HUES64 (cell line): ENCODE measurements at regions not wholly inside any gene's neighbourhood (a gene's known extent, or its start where the extent isn't known, plus 50 kb on each side); places are given as distances from the start of the nearest gene placed in this dataset.

Experiments
- H3K27ac ChIP-seq: 2 replicates; pipeline ENCODE4 v1.7.0; 2013; ENCODE audit warnings: low read depth, low read length, inconsistent platforms
- H3K27me3 ChIP-seq: 2 replicates; pipeline ENCODE4 v1.6.1; 2013; ENCODE audit warnings: mild to moderate bottlenecking, low read length; ENCODE audit not compliant: insufficient read depth
- H3K36me3 ChIP-seq: 2 replicates; pipeline ENCODE4 v1.6.1; 2013; ENCODE audit warnings: mild to moderate bottlenecking, low read length; ENCODE audit not compliant: insufficient read depth
- H3K4me1 ChIP-seq: 2 replicates; pipeline ENCODE4 v1.6.1; 2013; ENCODE audit warnings: mild to moderate bottlenecking, low read length, moderate library complexity; ENCODE audit not compliant: insufficient read depth
- H3K4me3 ChIP-seq: 2 replicates; pipeline ENCODE4 v1.5.1; 2013; ENCODE audit warnings: mild to moderate bottlenecking, low read length, moderate library complexity
- H3K9ac ChIP-seq: 2 replicates; pipeline ENCODE4 v1.6.1; 2013; ENCODE audit warnings: mild to moderate bottlenecking, low read depth, low read length
- H3K9me3 ChIP-seq: 2 replicates; pipeline ENCODE4 v1.6.1; 2013; ENCODE audit warnings: low read depth, low read length; ENCODE audit not compliant: insufficient read depth
- WGBS: fragments of 150-250, 120-280 bp; methylation state at CpG from one replicate; pipeline ENCODE4 v1.1.7; 2013; ENCODE audit warnings: missing lambda C conversion rate; 5-methylcytosine and 5-hydroxymethylcytosine counted together

- H3K27ac ChIP-seq = no peak overlapping the region
Observed at GRCh38 chr12:132390287-132391076, 61.1 kb upstream of the GALNT9 start.

GRCh38 chr12:132389526-132390286 is 60.3 kb upstream of the GALNT9 start:
- Histone ChIP-seq H3K27ac (no peak overlapping the region), H3K27me3 (peaks cover 55% of the 10 kb centered on the region), H3K9ac (no peak overlapping the region), H3K4me3 (no peak overlapping the region), H3K9me3 (peaks cover 40% of the 10 kb centered on the region), H3K36me3 (no peaks in the 10 kb centered on the region), H3K4me1 (no peaks in the 10 kb centered on the region)
- WGBS = 85% methylated on average over 20 of the region's 21 CpGs

More at GRCh38 chr12:132390287-132391076, 61.1 kb upstream of the GALNT9 start:
- H3K9me3 ChIP-seq = peaks cover 43% of the 10 kb centered on the region
- H3K36me3 ChIP-seq = no peaks in the 10 kb centered on the region
- no peak overlapping the region for H3K4me3 ChIP-seq
- H3K9ac ChIP-seq = no peak overlapping the region
- 85% methylated on average over 22 of the region's 23 CpGs for WGBS
- H3K27me3 ChIP-seq = peaks cover 47% of the 10 kb centered on the region
- H3K4me1 ChIP-seq = no peaks in the 10 kb centered on the region

- H3K9me3 ChIP-seq = peaks cover 34% of the 10 kb centered on the region
- H3K4me3 ChIP-seq = no peak overlapping the region
- H3K36me3 ChIP-seq = no peaks in the 10 kb centered on the region
- no peak overlapping the region for H3K27ac ChIP-seq
- no peaks in the 10 kb centered on the region for H3K4me1 ChIP-seq
- 84% methylated on average over 16 of the region's 16 CpGs for WGBS
- H3K27me3 ChIP-seq = peaks cover 56% of the 10 kb centered on the region
- no peak overlapping the region for H3K9ac ChIP-seq
Observed at GRCh38 chr12:132389026-132389425, 59.6 kb upstream of the GALNT9 start.

- no peaks in the 10 kb centered on the region for H3K36me3 ChIP-seq
- no peak overlapping the region for H3K4me3 ChIP-seq
- 70% methylated on average over 13 of the region's 13 CpGs for WGBS
- no peak overlapping the region for H3K27ac ChIP-seq
- H3K9ac ChIP-seq = no peak overlapping the region
- peaks cover 57% of the 10 kb centered on the region for H3K27me3 ChIP-seq
- H3K9me3 ChIP-seq = peaks cover 29% of the 10 kb centered on the region
- H3K4me1 ChIP-seq = no peaks in the 10 kb centered on the region
Observed at GRCh38 chr12:132388379-132389015, 59.1 kb upstream of the GALNT9 start.

GRCh38 chr12:132386926-132387497 is 57.6 kb upstream of the GALNT9 start:
- no peak overlapping the region for H3K9ac ChIP-seq
- H3K4me1 ChIP-seq = no peaks in the 10 kb centered on the region
- WGBS = 87% methylated on average over 30 of the region's 30 CpGs
- H3K27me3 ChIP-seq = peaks cover 65% of the 10 kb centered on the region
- no peak overlapping the region for H3K27ac ChIP-seq
- H3K9me3 ChIP-seq = peaks cover 23% of the 10 kb centered on the region
- H3K36me3 ChIP-seq = no peaks in the 10 kb centered on the region
- H3K4me3 ChIP-seq = no peak overlapping the region

- no peak overlapping the region for H3K4me3 ChIP-seq
- H3K9ac ChIP-seq = no peak overlapping the region
- H3K36me3 ChIP-seq = no peaks in the 10 kb centered on the region
- 91% methylated on average over 36 of the region's 36 CpGs for WGBS
- no peaks in the 10 kb centered on the region for H3K4me1 ChIP-seq
- H3K9me3 ChIP-seq = peaks cover 24% of the 10 kb centered on the region
- no peak overlapping the region for H3K27ac ChIP-seq
- peaks cover 71% of the 10 kb centered on the region for H3K27me3 ChIP-seq
Observed at GRCh38 chr12:132385923-132386751, 56.7 kb upstream of the GALNT9 start.

- WGBS = 80% methylated on average over 25 of the region's 25 CpGs
- peaks cover 78% of the 10 kb centered on the region for H3K27me3 ChIP-seq
Observed at GRCh38 chr12:132384916-132385774, 55.8 kb upstream of the GALNT9 start.

GRCh38 chr12:132380641-132381040 is 51.3 kb upstream of the GALNT9 start:
- no peaks in the 10 kb centered on the region for H3K36me3 ChIP-seq
- WGBS = 39% methylated on average over 3 of the region's 3 CpGs
- H3K9me3 ChIP-seq = peaks cover 31% of the 10 kb centered on the region
- H3K9ac ChIP-seq = no peak overlapping the region
- H3K27ac ChIP-seq = no peak overlapping the region
- H3K4me3 ChIP-seq = no peak overlapping the region
- peaks cover 67% of the 10 kb centered on the region for H3K27me3 ChIP-seq
- no peaks in the 10 kb centered on the region for H3K4me1 ChIP-seq

More at GRCh38 chr12:132384916-132385774, 55.8 kb upstream of the GALNT9 start:
- Histone ChIP-seq H3K9me3 (peaks cover 24% of the 10 kb centered on the region), H3K4me1 (no peaks in the 10 kb centered on the region), H3K36me3 (no peaks in the 10 kb centered on the region), H3K9ac (no peak overlapping the region), H3K4me3 (no peak overlapping the region), H3K27ac (no peak overlapping the region)

GRCh38 chr12:132379996-132380395 is 50.6 kb upstream of the GALNT9 start:
- Histone ChIP-seq H3K27ac (no peak overlapping the region), H3K4me1 (no peaks in the 10 kb centered on the region), H3K27me3 (peaks cover 64% of the 10 kb centered on the region), H3K4me3 (no peak overlapping the region), H3K9me3 (peaks cover 30% of the 10 kb centered on the region), H3K9ac (no peak overlapping the region), H3K36me3 (no peaks in the 10 kb centered on the region)
- 89% methylated on average over 25 of the region's 25 CpGs for WGBS

- WGBS = 89% methylated on average over 24 of the region's 24 CpGs
- Histone ChIP-seq H3K4me1 (no peaks in the 10 kb centered on the region), H3K4me3 (no peak overlapping the region), H3K9me3 (peaks cover 34% of the 10 kb centered on the region), H3K27me3 (peaks cover 63% of the 10 kb centered on the region), H3K36me3 (no peaks in the 10 kb centered on the region), H3K9ac (no peak overlapping the region), H3K27ac (no peak overlapping the region)
Observed at GRCh38 chr12:132379576-132379975, 50.2 kb upstream of the GALNT9 start.
